Mucosa of rectum (tissue), 2 donors: ENCODE measurements at regions not wholly inside any gene's neighbourhood (a gene's known extent, or its start where the extent isn't known, plus 50 kb on each side); places are given as distances from the start of the nearest gene placed in this dataset.

Source experiments
- H3K27ac ChIP-seq, 2 donors: one replicate each; pipeline ENCODE4 v1.7.0; 2013; ENCODE audit warnings: inconsistent platforms in 2 of 2, low read depth in 2 of 2, low read length in 2 of 2
- H3K27me3 ChIP-seq, 2 donors: one replicate each; pipeline ENCODE4 v1.7.0; 2013; ENCODE audit warnings: low read length in 2 of 2; ENCODE audit not compliant: control insufficient read depth in 2 of 2, insufficient read depth in 2 of 2
- H3K36me3 ChIP-seq, 2 donors: one replicate each; pipeline ENCODE4 v1.7.0; 2013; ENCODE audit warnings: low read length in 2 of 2; ENCODE audit not compliant: control insufficient read depth in 2 of 2, insufficient read depth in 2 of 2
- H3K4me1 ChIP-seq, 2 donors: one replicate each; pipeline ENCODE4 v1.7.0; 2013; ENCODE audit warnings: low read length in 2 of 2, mild to moderate bottlenecking in 1 of 2; ENCODE audit not compliant: control insufficient read depth in 2 of 2, insufficient read depth in 2 of 2
- H3K4me3 ChIP-seq, 2 donors: one replicate each; pipeline ENCODE4 v1.7.0; 2013; ENCODE audit warnings: low read length in 2 of 2
- H3K9ac ChIP-seq, 2 donors: one replicate each; pipeline ENCODE4 v1.7.0; 2013; ENCODE audit warnings: low read length in 2 of 2, low read depth in 1 of 2, mild to moderate bottlenecking in 1 of 2
- H3K9me3 ChIP-seq, 2 donors: one replicate each; pipeline ENCODE4 v1.7.0; 2013; ENCODE audit warnings: low read length in 2 of 2; ENCODE audit not compliant: control insufficient read depth in 2 of 2
- donor health status: healthy.
- donor health status: Normal muscosa, but diverticular disease.

GRCh38 chr12:131615326-131616042, 95.4 kb upstream of the SFSWAP start:
- peaks cover 4% of the 10 kb centered on the region in 2 donors for H3K27me3 ChIP-seq
- H3K9ac ChIP-seq = no peak overlapping the region
- H3K9me3 ChIP-seq = no peaks in the 10 kb centered on the region
- H3K4me1 ChIP-seq = no peaks in the 10 kb centered on the region
- no peak overlapping the region for H3K27ac ChIP-seq
- no peaks in the 10 kb centered on the region for H3K36me3 ChIP-seq
- H3K4me3 ChIP-seq = no peak overlapping the region

GRCh38 chr12:131616043-131616700, 94.7 kb upstream of the SFSWAP start:
- H3K9ac ChIP-seq = no peak overlapping the region

GRCh38 chr12:131616738-131617137, 94.2 kb upstream of the SFSWAP start:
- Histone ChIP-seq H3K36me3 (no peaks in the 10 kb centered on the region), H3K4me1 (no peaks in the 10 kb centered on the region), H3K9me3 (no peaks in the 10 kb centered on the region), H3K4me3 (no peak overlapping the region), H3K27me3 (peaks cover 4 to 7% of the 10 kb centered on the region in 2 donors), H3K9ac (no peak overlapping the region), H3K27ac (no peak overlapping the region)

More at GRCh38 chr12:131616043-131616700, 94.7 kb upstream of the SFSWAP start:
- H3K4me3 ChIP-seq = no peak overlapping the region
- no peaks in the 10 kb centered on the region for H3K4me1 ChIP-seq
- H3K9me3 ChIP-seq = no peaks in the 10 kb centered on the region
- H3K27ac ChIP-seq = no peak overlapping the region
- no peaks in the 10 kb centered on the region for H3K36me3 ChIP-seq
- H3K27me3 ChIP-seq = peaks cover 4% of the 10 kb centered on the region in 2 donors

- H3K4me3 ChIP-seq = no peak overlapping the region
- no peaks in the 10 kb centered on the region for H3K9me3 ChIP-seq
- no peaks in the 10 kb centered on the region for H3K36me3 ChIP-seq
- no peak overlapping the region for H3K27ac ChIP-seq
- no peaks in the 10 kb centered on the region for H3K4me1 ChIP-seq
- H3K27me3 ChIP-seq = peaks cover 4 to 7% of the 10 kb centered on the region in 2 donors
- H3K9ac ChIP-seq = no peak overlapping the region
Measured at GRCh38 chr12:131617179-131617578, 93.7 kb upstream of the SFSWAP start.

GRCh38 chr12:131617596-131618302, 93.1 kb upstream of the SFSWAP start:
- Histone ChIP-seq H3K4me1 (no peaks in the 10 kb centered on the region), H3K27ac (no peak overlapping the region), H3K9ac (no peak overlapping the region), H3K9me3 (no peaks in the 10 kb centered on the region), H3K36me3 (no peaks in the 10 kb centered on the region), H3K4me3 (no peak overlapping the region), H3K27me3 (peaks cover 4 to 7% of the 10 kb centered on the region in 2 donors)

- no peaks in the 10 kb centered on the region for H3K36me3 ChIP-seq
- peaks cover 4 to 7% of the 10 kb centered on the region in 2 donors for H3K27me3 ChIP-seq
- no peaks in the 10 kb centered on the region for H3K4me1 ChIP-seq
- H3K9me3 ChIP-seq = no peaks in the 10 kb centered on the region
- H3K27ac ChIP-seq = no peak overlapping the region
- H3K4me3 ChIP-seq = no peak overlapping the region
- no peak overlapping the region for H3K9ac ChIP-seq
Measured at GRCh38 chr12:131618303-131618658, 92.6 kb upstream of the SFSWAP start.

GRCh38 chr12:131618701-131619100, 92.2 kb upstream of the SFSWAP start:
- Histone ChIP-seq H3K4me1 (no peaks in the 10 kb centered on the region), H3K27me3 (peaks cover 4 to 7% of the 10 kb centered on the region in 2 donors), H3K36me3 (no peaks in the 10 kb centered on the region), H3K9ac (no peak overlapping the region), H3K9me3 (no peaks in the 10 kb centered on the region), H3K27ac (no peak overlapping the region), H3K4me3 (no peak overlapping the region)

- no peaks in the 10 kb centered on the region for H3K4me1 ChIP-seq
- H3K4me3 ChIP-seq = no peak overlapping the region
- H3K9me3 ChIP-seq = no peaks in the 10 kb centered on the region
- H3K27me3 ChIP-seq = peaks cover 4 to 7% of the 10 kb centered on the region in 2 donors
- H3K9ac ChIP-seq = no peak overlapping the region
- H3K36me3 ChIP-seq = no peaks in the 10 kb centered on the region
- no peak overlapping the region for H3K27ac ChIP-seq
Measured at GRCh38 chr12:131619106-131619642, 91.7 kb upstream of the SFSWAP start.

GRCh38 chr12:131619736-131620506, 91.0 kb upstream of the SFSWAP start:
- H3K4me1 ChIP-seq = no peaks in the 10 kb centered on the region
- H3K27ac ChIP-seq = no peak overlapping the region
- H3K27me3 ChIP-seq = peaks cover 4 to 7% of the 10 kb centered on the region in 2 donors
- H3K4me3 ChIP-seq = no peak overlapping the region
- no peaks in the 10 kb centered on the region for H3K36me3 ChIP-seq
- H3K9ac ChIP-seq = no peak overlapping the region
- H3K9me3 ChIP-seq = no peaks in the 10 kb centered on the region
